Suprapubic skin (tissue), 4 donors: ENCODE measurements at regions not wholly inside any gene's neighbourhood (a gene's known extent, or its start where the extent isn't known, plus 50 kb on each side); places are given as distances from the start of the nearest gene placed in this dataset.

Source experiments
- EP300 ChIP-seq: sonication (generic); formaldehyde crosslinking; IDR thresholded peaks from one replicate; pipeline ENCODE4 v1.6.1; 2017; ENCODE audit warnings: antibody characterized with exemption
- POLR2A ChIP-seq, 2 donors: fragments of 450-650 bp; IDR thresholded peaks; one replicate each; pipeline ENCODE4 v1.6.1; 2017; ENCODE audit warnings: antibody characterized with exemption in 2 of 2, mild to moderate bottlenecking in 2 of 2, moderate library complexity in 2 of 2
- POLR2AphosphoS5 ChIP-seq, 3 donors: sonication (generic); formaldehyde crosslinking; IDR thresholded peaks; one replicate each; pipeline ENCODE4 v1.6.1; 2017; ENCODE audit warnings: antibody characterized with exemption in 3 of 3
- TF ChIP-seq, protein P1 (sequence below), 2 donors: fragments of 200-600 bp in 1 of 2; fragments of 450-650 bp in 1 of 2; sonication (generic) in 1 of 2; IDR thresholded peaks; one replicate each; pipeline ENCODE4 v1.5.1; 2016 to 2019; ENCODE audit warnings: antibody characterized with exemption in 2 of 2, mild to moderate bottlenecking in 1 of 2, moderate library complexity in 1 of 2

DNA sequence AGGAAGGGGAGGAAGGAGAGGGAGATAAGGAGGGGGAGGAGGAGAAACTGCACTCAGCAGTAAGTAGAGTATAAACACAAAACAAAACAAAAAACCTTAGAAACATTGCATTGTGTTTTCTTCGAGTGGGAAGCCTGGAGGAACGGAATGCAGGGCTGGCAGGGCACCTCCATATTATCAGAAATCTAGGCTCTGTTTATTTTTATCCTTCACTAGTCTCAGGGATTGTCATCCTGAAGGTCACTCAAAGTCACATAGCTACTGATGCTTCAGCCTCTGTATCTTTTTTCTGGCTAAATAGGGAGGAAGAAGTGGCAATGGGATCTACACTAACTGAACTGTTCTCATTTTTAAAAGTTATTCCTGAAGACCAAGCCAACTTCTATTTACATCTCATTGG lies 467.8 kb downstream of the KCTD12 start:
- TF ChIP-seq, protein P1, sequence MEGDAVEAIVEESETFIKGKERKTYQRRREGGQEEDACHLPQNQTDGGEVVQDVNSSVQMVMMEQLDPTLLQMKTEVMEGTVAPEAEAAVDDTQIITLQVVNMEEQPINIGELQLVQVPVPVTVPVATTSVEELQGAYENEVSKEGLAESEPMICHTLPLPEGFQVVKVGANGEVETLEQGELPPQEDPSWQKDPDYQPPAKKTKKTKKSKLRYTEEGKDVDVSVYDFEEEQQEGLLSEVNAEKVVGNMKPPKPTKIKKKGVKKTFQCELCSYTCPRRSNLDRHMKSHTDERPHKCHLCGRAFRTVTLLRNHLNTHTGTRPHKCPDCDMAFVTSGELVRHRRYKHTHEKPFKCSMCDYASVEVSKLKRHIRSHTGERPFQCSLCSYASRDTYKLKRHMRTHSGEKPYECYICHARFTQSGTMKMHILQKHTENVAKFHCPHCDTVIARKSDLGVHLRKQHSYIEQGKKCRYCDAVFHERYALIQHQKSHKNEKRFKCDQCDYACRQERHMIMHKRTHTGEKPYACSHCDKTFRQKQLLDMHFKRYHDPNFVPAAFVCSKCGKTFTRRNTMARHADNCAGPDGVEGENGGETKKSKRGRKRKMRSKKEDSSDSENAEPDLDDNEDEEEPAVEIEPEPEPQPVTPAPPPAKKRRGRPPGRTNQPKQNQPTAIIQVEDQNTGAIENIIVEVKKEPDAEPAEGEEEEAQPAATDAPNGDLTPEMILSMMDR (IDR thresholded peaks at IDR 0.05) = no peak
- TF ChIP-seq POLR2A (IDR thresholded peaks at IDR 0.05) (no peak), EP300 (no peak), POLR2AphosphoS5 (IDR thresholded peaks at IDR 0.05) (no peak)
